HCT116 (cell line): ENCODE measurements at regions not wholly inside any gene's neighbourhood (a gene's known extent, or its start where the extent isn't known, plus 50 kb on each side); places are given as distances from the start of the nearest gene placed in this dataset.

Experiments
- ATAC-seq: fragments of 200-7000 bp; cut with Tn5 transposase; 2 replicates; pipeline ENCODE4 v1.9.1; 2020; ENCODE audit warnings: mild to moderate bottlenecking, moderate library complexity
- BruUV-seq: library from RNA; stranded (reverse); fragments of 400-500 nt; replicated peaks from 2 replicates; lab custom pipeline; 2021; lab: Mats Ljungman, UMichigan
- CTCF ChIA-PET: fragments of 300-600 bp; sonication (Branson Sonifier 250); formaldehyde crosslinking; loops from one replicate; lab custom pipeline; 2021; ENCODE audit warnings: antibody characterized with exemption; lab: Charles Lee
- POLR2A ChIA-PET: fragments of 300-600, 350-600 bp; sonication (Branson Sonifier 250); formaldehyde crosslinking; loops from one replicate; lab custom pipeline; 2021; ENCODE audit warnings: antibody characterized with exemption; lab: Charles Lee
- RAD21 ChIA-PET, 2 experiments: fragments of 300-600 bp; sonication (Branson Sonifier 250); formaldehyde crosslinking; loops; one replicate each; lab custom pipeline; 2023; ENCODE audit warnings: low total read pairs in 2 of 2; ENCODE audit not compliant: uncharacterized antibody in 2 of 2, unreplicated experiment in 2 of 2, low non-redundant PET in 1 of 2; lab: Charles Lee
- DNase-seq: peaks from one replicate; pipeline ENCODE4 v3.0.0-alpha.2; 2010; ENCODE audit warnings: low read depth, low spot score
- H2AFZ ChIP-seq: fragments of 200-600 bp; shearing (Covaris generic), sonication (generic); 2 replicates; pipeline ENCODE4 v1.6.1; 2017; ENCODE audit warnings: low read depth, mixed run types, mixed read lengths, antibody characterized with exemption, low read length; ENCODE audit not compliant: poor library complexity, severe bottlenecking
- H3K27ac ChIP-seq: 2 replicates; pipeline ENCODE4 v1.5.1; 2012; ENCODE audit warnings: low read depth, low read length
- H3K27me3 ChIP-seq: fragments of 200-600 bp; sonication (generic); 2 replicates; pipeline ENCODE4 v1.6.1; 2016; ENCODE audit warnings: mixed run types, low read length, mixed read lengths; ENCODE audit not compliant: insufficient read depth
- H3K36me3 ChIP-seq, 2 experiments: fragments of 200-500 bp in 1 of 2; fragments of 200-600 bp in 1 of 2; sonication (Bioruptor generic) in 1 of 2; sonication (generic) in 1 of 2; 2 replicates each; pipeline versions ENCODE4 v1.5.1 to v1.6.1; 2014 to 2016; ENCODE audit warnings: low read length in 2 of 2, inconsistent platforms in 1 of 2, mixed read lengths in 1 of 2, mixed run types in 1 of 2; ENCODE audit not compliant: insufficient read depth in 2 of 2, control insufficient read depth in 1 of 2
- H3K4me1 ChIP-seq, 2 experiments: fragments of 200-600 bp in 1 of 2; sonication (generic) in 1 of 2; 2 replicates each; pipeline versions ENCODE4 v1.5.1 to v1.6.1; 2012 to 2017; ENCODE audit warnings: low read length in 2 of 2, inconsistent platforms in 1 of 2, mild to moderate bottlenecking in 1 of 2, mixed read lengths in 1 of 2, mixed run types in 1 of 2, moderate library complexity in 1 of 2; ENCODE audit not compliant: insufficient read depth in 2 of 2, control insufficient read depth in 1 of 2
- H3K4me2 ChIP-seq: fragments of 200-600 bp; sonication (generic); 2 replicates; pipeline ENCODE4 v1.6.1; 2017; ENCODE audit warnings: mixed run types, low read length, mixed read lengths
- H3K4me3 ChIP-seq, 2 experiments: fragments of 200-600 bp in 1 of 2; sonication (generic) in 1 of 2; replicated peaks in 1 of 2; 2 replicates each; pipeline ENCODE4 v1.5.1; 2011 to 2016; ENCODE audit warnings: low read length in 2 of 2, control low read depth in 1 of 2, low read depth in 1 of 2, mild to moderate bottlenecking in 1 of 2, mixed read lengths in 1 of 2, mixed run types in 1 of 2
- H3K79me2 ChIP-seq: fragments of 200-600 bp; sonication (generic); 2 replicates; pipeline ENCODE4 v1.6.1; 2017; ENCODE audit warnings: mild to moderate bottlenecking, mixed run types, low read length, moderate library complexity, mixed read lengths; ENCODE audit not compliant: insufficient read depth
- H3K9ac ChIP-seq: fragments of 200-600 bp; sonication (generic); 2 replicates; pipeline ENCODE4 v1.6.1; 2016; ENCODE audit warnings: low read length, mixed read lengths
- H3K9me2 ChIP-seq: fragments of 200-600 bp; sonication (generic), shearing (Covaris generic); 2 replicates; pipeline ENCODE4 v1.6.1; 2017; ENCODE audit warnings: mixed run types, mild to moderate bottlenecking, moderate library complexity; ENCODE audit not compliant: insufficient read depth
- H3K9me3 ChIP-seq, 2 experiments: fragments of 200-500 bp in 1 of 2; fragments of 200-600 bp in 1 of 2; sonication (Bioruptor generic) in 1 of 2; sonication (generic) in 1 of 2; 2 replicates each; pipeline ENCODE4 v1.6.1; 2014 to 2017; ENCODE audit warnings: low read length in 2 of 2, mixed read lengths in 2 of 2, inconsistent platforms in 1 of 2, low read depth in 1 of 2, mild to moderate bottlenecking in 1 of 2, mixed run types in 1 of 2, moderate library complexity in 1 of 2; ENCODE audit not compliant: control insufficient read depth in 1 of 2, insufficient read depth in 1 of 2
- H4K20me1 ChIP-seq: fragments of 200-600 bp; sonication (generic), shearing (Covaris generic); 2 replicates; pipeline ENCODE4 v1.6.1; 2017; ENCODE audit warnings: mixed run types, mild to moderate bottlenecking, moderate library complexity; ENCODE audit not compliant: insufficient read depth
- CEBPB ChIP-seq: IDR thresholded peaks from 2 replicates; pipeline ENCODE4 v1.6.1; 2012; ENCODE audit warnings: low read depth
- EGR1 ChIP-seq: IDR thresholded peaks from 2 replicates; pipeline ENCODE4 v1.6.1; 2012; ENCODE audit warnings: low read depth
- EZH2 ChIP-seq: fragments of 200-600 bp; sonication (generic); IDR thresholded peaks from 2 replicates; pipeline ENCODE4 v1.6.1; 2017; ENCODE audit warnings: antibody characterized with exemption, mixed run types
- FOSL1 ChIP-seq: IDR thresholded peaks from 2 replicates; pipeline ENCODE4 v1.6.1; 2012; ENCODE audit warnings: low read depth
- JUND ChIP-seq: IDR thresholded peaks from 2 replicates; pipeline ENCODE4 v1.6.1; 2012
- POLR2A ChIP-seq: IDR thresholded peaks from 2 replicates; pipeline ENCODE4 v1.7.0; 2011; ENCODE audit warnings: borderline replicate concordance; ENCODE audit not compliant: insufficient read depth, insufficient read length; ENCODE audit errors: extremely low read depth
- RAD21 ChIP-seq: IDR thresholded peaks from 2 replicates; pipeline ENCODE4 v1.6.1; 2012; ENCODE audit warnings: low read depth, mild to moderate bottlenecking
- REST ChIP-seq: IDR thresholded peaks from 2 replicates; pipeline ENCODE4 v1.6.1; 2012; ENCODE audit warnings: low read depth
- SIN3A ChIP-seq: IDR thresholded peaks from 2 replicates; pipeline ENCODE4 v1.6.1; 2012; ENCODE audit warnings: low read depth
- SP1 ChIP-seq: IDR thresholded peaks from 2 replicates; pipeline ENCODE4 v1.6.1; 2012; ENCODE audit warnings: low read depth
- TCF7L2 ChIP-seq: IDR thresholded peaks from 2 replicates; pipeline ENCODE4 v1.7.0; 2011; ENCODE audit warnings: borderline replicate concordance, inconsistent platforms; ENCODE audit not compliant: insufficient read depth, insufficient read length; ENCODE audit errors: extremely low read depth
- YY1 ChIP-seq: IDR thresholded peaks from 2 replicates; pipeline ENCODE4 v1.6.1; 2011; ENCODE audit warnings: low read length, low read depth, moderate library complexity, mild to moderate bottlenecking; ENCODE audit not compliant: insufficient replicate concordance; ENCODE audit errors: extremely low read depth
- ZFX ChIP-seq: fragments of 450-650 bp; IDR thresholded peaks from 2 replicates; pipeline ENCODE4 v1.6.1; 2017
- ZNF274 ChIP-seq: fragments of 200-500 bp; sonication (Bioruptor generic); IDR thresholded peaks from 2 replicates; pipeline ENCODE4 v1.6.1; 2014; ENCODE audit warnings: mild to moderate bottlenecking, low read depth, low read length, inconsistent platforms
- intact Hi-C: fragments of 100-400 bp; cut with micrococcal nuclease; formaldehyde crosslinking; loops from 2 replicates; pipeline ENCODE4 v1.10.0; 2022
- TF ChIP-seq, protein P1 (sequence below): IDR thresholded peaks from 2 replicates; pipeline ENCODE4 v1.6.1; 2011; ENCODE audit warnings: mild to moderate bottlenecking, low read length, moderate library complexity; ENCODE audit not compliant: insufficient replicate concordance; ENCODE audit errors: extremely low read depth
- TF ChIP-seq, protein P2 (sequence below): IDR thresholded peaks from 2 replicates; pipeline ENCODE4 v1.6.1; 2012
- TF ChIP-seq, protein P3 (sequence below): IDR thresholded peaks from 2 replicates; pipeline ENCODE4 v1.6.1; 2012

DNA sequence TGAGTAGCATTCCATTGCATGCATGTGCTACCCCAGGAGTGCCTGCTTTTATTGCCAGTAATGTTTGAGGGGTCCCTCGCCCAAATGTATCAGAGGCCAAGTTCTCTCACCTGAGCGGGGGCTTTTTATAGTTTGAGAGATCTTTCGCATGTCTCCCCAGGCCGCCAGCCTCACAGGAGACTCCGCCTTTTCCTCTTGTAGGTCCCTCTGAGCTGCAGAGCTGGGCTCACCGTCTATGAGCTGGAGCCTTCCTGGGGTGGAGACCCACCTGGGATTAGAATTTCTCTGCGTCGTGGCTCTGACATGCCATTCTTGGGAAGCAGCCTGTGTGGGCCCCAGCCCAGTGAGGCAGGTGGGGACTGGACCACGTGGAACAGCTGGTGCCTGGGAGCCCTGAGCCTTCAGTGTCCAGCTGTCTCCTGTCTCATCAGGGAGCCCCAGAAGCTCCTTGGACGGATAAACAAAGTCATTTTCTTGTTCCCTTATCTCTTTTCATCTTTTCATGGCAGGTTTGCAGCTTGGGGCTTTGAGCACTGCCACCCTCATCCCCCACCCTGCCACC is 261.7 kb upstream of the CRY1 start (continued):
- TF ChIP-seq, protein P1, sequence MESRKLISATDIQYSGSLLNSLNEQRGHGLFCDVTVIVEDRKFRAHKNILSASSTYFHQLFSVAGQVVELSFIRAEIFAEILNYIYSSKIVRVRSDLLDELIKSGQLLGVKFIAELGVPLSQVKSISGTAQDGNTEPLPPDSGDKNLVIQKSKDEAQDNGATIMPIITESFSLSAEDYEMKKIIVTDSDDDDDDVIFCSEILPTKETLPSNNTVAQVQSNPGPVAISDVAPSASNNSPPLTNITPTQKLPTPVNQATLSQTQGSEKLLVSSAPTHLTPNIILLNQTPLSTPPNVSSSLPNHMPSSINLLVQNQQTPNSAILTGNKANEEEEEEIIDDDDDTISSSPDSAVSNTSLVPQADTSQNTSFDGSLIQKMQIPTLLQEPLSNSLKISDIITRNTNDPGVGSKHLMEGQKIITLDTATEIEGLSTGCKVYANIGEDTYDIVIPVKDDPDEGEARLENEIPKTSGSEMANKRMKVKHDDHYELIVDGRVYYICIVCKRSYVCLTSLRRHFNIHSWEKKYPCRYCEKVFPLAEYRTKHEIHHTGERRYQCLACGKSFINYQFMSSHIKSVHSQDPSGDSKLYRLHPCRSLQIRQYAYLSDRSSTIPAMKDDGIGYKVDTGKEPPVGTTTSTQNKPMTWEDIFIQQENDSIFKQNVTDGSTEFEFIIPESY, result no peak
- TF ChIP-seq, protein P2, sequence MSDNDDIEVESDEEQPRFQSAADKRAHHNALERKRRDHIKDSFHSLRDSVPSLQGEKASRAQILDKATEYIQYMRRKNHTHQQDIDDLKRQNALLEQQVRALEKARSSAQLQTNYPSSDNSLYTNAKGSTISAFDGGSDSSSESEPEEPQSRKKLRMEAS, result no peak
- TF ChIP-seq SIN3A, result no peak
- no peak for TF ChIP-seq TCF7L2
- no peak for TF ChIP-seq JUND
- TF ChIP-seq ZFX, result no peak

DNA sequence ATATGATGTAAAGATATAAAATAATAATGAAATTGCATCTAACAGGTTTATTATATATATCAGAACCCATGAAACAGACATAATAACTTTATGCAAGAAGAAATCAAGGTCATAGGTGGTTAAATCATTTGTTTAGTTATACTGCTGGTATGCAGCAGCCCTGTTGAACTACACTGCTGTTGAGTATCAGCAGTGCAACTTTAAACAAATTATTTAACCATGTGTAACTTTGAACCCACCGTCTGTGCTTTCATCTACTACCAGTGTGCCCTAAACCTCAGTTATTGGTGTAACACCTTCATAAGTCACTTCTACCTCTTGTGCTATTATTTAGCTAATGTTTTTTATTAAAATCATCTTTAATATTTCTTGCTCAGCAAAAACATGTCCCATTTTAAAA is 262.3 kb upstream of the CRY1 start:
- Histone ChIP-seq H3K4me1 (peaks cover 17 to 36% of the 10 kb centered on the region in 2 experiments), H3K79me2 (no peaks in the 10 kb centered on the region), H3K4me3 (no peak overlapping the region), H4K20me1 (no peaks in the 10 kb centered on the region), H3K36me3 (no peaks in the 10 kb centered on the region), H3K27ac (no peak overlapping the region), H3K4me2 (no peak overlapping the region), H2AFZ (no peak overlapping the region), H3K9me2 (no peaks in the 10 kb centered on the region), H3K27me3 (no peaks in the 10 kb centered on the region), H3K9ac (no peak overlapping the region), H3K9me3 (no peaks in the 10 kb centered on the region)
- POLR2A ChIA-PET, result no interaction called here
- DNase-seq (no peak), ATAC-seq (no peak)
- CTCF ChIA-PET, result no interaction called here
- RAD21 ChIA-PET, result no interaction called here
- intact Hi-C loops, result no loop called here
- BruUV-seq, result no TSS peak
- TF ChIP-seq ZNF274 (no peak), SP1 (no peak), CEBPB (no peak), YY1 (no peak), JUND (no peak), EZH2 (no peak), EGR1 (no peak), REST (no peak), POLR2A (no peak), FOSL1 (no peak), RAD21 (no peak)
- TF ChIP-seq, protein P1, result no peak
- TF ChIP-seq, protein P3, sequence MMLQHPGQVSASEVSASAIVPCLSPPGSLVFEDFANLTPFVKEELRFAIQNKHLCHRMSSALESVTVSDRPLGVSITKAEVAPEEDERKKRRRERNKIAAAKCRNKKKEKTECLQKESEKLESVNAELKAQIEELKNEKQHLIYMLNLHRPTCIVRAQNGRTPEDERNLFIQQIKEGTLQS, result no peak
